Upper lobe of left lung (tissue), 6 donors: ENCODE measurements at regions not wholly inside any gene's neighbourhood (a gene's known extent, or its start where the extent isn't known, plus 50 kb on each side); places are given as distances from the start of the nearest gene placed in this dataset.

ENCODE experiments used
- ATAC-seq, 2 donors: fragments of 200-7000 bp; cut with Tn5 transposase; one replicate each; pipeline ENCODE4 v1.9.1; 2022; ENCODE audit warnings: mild to moderate bottlenecking in 2 of 2, moderate library complexity in 2 of 2; ENCODE audit not compliant: low FRiP score in 2 of 2
- DNase-seq, 2 donors: peaks; one replicate each; pipeline ENCODE4 v3.0.0-alpha.2; 2019 to 2020
- H3K27ac ChIP-seq, 4 donors: fragments of 200-600 bp; sonication (generic); one replicate each; pipeline ENCODE4 v1.5.1; 2016 to 2019
- H3K27me3 ChIP-seq, 4 donors: fragments of 200-600 bp; sonication (generic); one replicate each; pipeline ENCODE4 v1.5.1; 2017 to 2019
- H3K36me3 ChIP-seq, 4 donors: fragments of 200-600 bp; sonication (generic); one replicate each; pipeline ENCODE4 v1.5.1; 2016 to 2019
- H3K4me1 ChIP-seq, 4 donors: fragments of 200-600 bp; sonication (generic); one replicate each; pipeline ENCODE4 v1.5.1; 2018 to 2019
- H3K4me3 ChIP-seq, 4 donors: fragments of 200-600 bp; sonication (generic); one replicate each; pipeline ENCODE4 v1.5.1; 2017 to 2019; ENCODE audit warnings: mild to moderate bottlenecking in 2 of 4, moderate library complexity in 1 of 4
- H3K9me3 ChIP-seq, 4 donors: fragments of 200-600 bp; sonication (generic); one replicate each; pipeline ENCODE4 v1.5.1; 2018 to 2019
- EP300 ChIP-seq, 4 donors: sonication (generic); formaldehyde crosslinking; IDR thresholded peaks; one replicate each; pipeline ENCODE4 v1.5.1; 2017; ENCODE audit warnings: antibody characterized with exemption in 4 of 4, control low read depth in 2 of 4
- POLR2A ChIP-seq, 4 donors: fragments of 450-650 bp; IDR thresholded peaks; one replicate each; pipeline ENCODE4 v1.5.1; 2016 to 2017; ENCODE audit warnings: antibody characterized with exemption in 4 of 4, mild to moderate bottlenecking in 2 of 4
- POLR2AphosphoS5 ChIP-seq, 2 donors: sonication (generic); formaldehyde crosslinking; IDR thresholded peaks; one replicate each; pipeline ENCODE4 v1.5.1; 2017; ENCODE audit warnings: antibody characterized with exemption in 2 of 2
- WGBS, 2 donors: methylation state at CpG; one replicate each; pipeline ENCODE4 v1.1.5; 2017 to 2018; 5-methylcytosine and 5-hydroxymethylcytosine counted together
- TF ChIP-seq, protein P1 (sequence below), 6 experiments: fragments of 450-650 bp in 4 of 6; fragments of 200-600 bp in 2 of 6; sonication (generic) in 2 of 6; IDR thresholded peaks; one replicate each; pipeline ENCODE4 v1.5.1; 2016 to 2019; ENCODE audit warnings: antibody characterized with exemption in 6 of 6
- donor health status: DM: no; HTN: no; CAD: no; lungs with moderate emphysema.
- donor health status: DM: no; HTN: yes; CAD: no; lungs with severe emphysema.

DNA sequence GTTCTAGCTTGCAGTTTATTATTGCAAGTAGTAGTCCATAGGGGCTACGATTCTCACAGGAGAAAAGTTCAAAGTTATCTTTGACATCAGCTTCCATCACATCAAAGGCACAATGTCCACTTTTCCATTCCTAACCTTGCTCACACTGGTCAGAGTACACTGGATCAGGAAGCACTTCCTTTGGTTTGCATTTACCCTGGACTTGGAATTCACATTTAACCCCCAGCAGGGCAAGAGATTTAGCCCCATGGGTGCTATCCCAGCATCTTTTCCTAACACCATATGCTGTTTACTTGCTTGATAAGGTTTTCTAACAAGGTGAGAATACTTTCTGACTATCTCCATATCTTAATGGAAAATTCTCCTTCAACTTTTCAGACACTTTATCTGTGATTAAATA is 55.6 kb upstream of the ASTN2 start:
- WGBS, 2 donors, result 17 to 30% methylated on average over 1 of the region's 1 CpG
- Histone ChIP-seq H3K9me3 (no peaks in the 10 kb centered on the region), H3K4me1 (no peaks in the 10 kb centered on the region), H3K27ac (no peak overlapping the region), H3K36me3 (no peaks in the 10 kb centered on the region), H3K4me3 (no peak overlapping the region), H3K27me3 (no peaks in the 10 kb centered on the region)
- ATAC-seq (no peak), DNase-seq (no peak)
- no peak for TF ChIP-seq EP300 (IDR thresholded peaks at IDR 0.05)
- TF ChIP-seq, protein P1, sequence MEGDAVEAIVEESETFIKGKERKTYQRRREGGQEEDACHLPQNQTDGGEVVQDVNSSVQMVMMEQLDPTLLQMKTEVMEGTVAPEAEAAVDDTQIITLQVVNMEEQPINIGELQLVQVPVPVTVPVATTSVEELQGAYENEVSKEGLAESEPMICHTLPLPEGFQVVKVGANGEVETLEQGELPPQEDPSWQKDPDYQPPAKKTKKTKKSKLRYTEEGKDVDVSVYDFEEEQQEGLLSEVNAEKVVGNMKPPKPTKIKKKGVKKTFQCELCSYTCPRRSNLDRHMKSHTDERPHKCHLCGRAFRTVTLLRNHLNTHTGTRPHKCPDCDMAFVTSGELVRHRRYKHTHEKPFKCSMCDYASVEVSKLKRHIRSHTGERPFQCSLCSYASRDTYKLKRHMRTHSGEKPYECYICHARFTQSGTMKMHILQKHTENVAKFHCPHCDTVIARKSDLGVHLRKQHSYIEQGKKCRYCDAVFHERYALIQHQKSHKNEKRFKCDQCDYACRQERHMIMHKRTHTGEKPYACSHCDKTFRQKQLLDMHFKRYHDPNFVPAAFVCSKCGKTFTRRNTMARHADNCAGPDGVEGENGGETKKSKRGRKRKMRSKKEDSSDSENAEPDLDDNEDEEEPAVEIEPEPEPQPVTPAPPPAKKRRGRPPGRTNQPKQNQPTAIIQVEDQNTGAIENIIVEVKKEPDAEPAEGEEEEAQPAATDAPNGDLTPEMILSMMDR (IDR thresholded peaks at IDR 0.05), result no peak
- no peak for TF ChIP-seq POLR2AphosphoS5 (IDR thresholded peaks at IDR 0.05)
- TF ChIP-seq POLR2A (IDR thresholded peaks at IDR 0.05), result no peak

DNA sequence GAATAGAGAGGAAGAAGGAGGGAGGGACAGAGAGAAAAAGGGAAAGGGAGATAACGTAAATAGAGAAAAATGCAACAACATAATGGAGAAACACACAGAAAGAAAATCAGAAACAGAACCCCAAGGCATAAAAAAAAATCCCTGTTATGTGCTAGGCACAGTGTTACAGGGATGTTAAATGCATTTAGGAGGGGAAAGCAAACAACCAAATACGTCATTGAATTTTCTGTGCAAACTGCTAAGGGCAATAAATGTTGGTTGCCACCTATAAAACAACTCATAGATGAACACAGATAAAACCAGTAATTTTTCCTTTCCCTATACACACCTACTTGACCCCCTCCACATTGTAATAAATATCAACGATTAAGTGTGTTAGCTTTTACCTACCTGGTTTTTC is 51.3 kb upstream of the ASTN2 start:
- Histone ChIP-seq H3K36me3 (no peaks in the 10 kb centered on the region), H3K27me3 (no peaks in the 10 kb centered on the region), H3K4me1 (no peaks in the 10 kb centered on the region), H3K9me3 (no peaks in the 10 kb centered on the region), H3K4me3 (no peak overlapping the region), H3K27ac (no peak overlapping the region)
- WGBS, 2 donors, result 69 to 82% methylated on average over 3 of the region's 3 CpGs
- DNase-seq (no peak), ATAC-seq (no peak)
- TF ChIP-seq, protein P1 (IDR thresholded peaks at IDR 0.05), result no peak
- TF ChIP-seq EP300 (IDR thresholded peaks at IDR 0.05) (no peak), POLR2A (IDR thresholded peaks at IDR 0.05) (no peak), POLR2AphosphoS5 (IDR thresholded peaks at IDR 0.05) (no peak)

DNA sequence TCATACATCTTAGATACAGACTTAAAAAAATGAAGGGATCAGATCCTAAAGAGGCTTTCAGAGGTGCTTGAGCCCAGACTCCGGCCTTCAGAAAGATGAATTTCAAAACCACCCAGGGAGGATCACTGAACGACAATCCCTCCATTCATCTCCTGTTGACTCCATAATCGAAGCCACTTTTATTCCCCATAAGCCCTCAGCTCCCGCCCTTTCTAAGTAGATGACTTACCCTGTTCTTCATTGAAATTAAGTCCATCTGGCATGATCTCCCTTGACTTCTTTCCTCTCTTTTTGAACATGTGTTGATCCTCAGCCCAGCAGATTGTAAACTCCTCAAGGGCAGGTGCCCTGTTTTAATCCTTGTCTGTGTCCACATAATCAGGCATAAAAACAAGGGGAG is 50.8 kb upstream of the ASTN2 start:
- Histone ChIP-seq H3K4me1 (no peaks in the 10 kb centered on the region), H3K27ac (no peak overlapping the region), H3K4me3 (no peak overlapping the region), H3K36me3 (no peaks in the 10 kb centered on the region), H3K27me3 (no peaks in the 10 kb centered on the region), H3K9me3 (no peaks in the 10 kb centered on the region)
- ATAC-seq (no peak), DNase-seq (no peak)
- 77 to 87% methylated on average over 4 of the region's 4 CpGs for WGBS, 2 donors
- TF ChIP-seq EP300 (IDR thresholded peaks at IDR 0.05) (no peak), POLR2A (IDR thresholded peaks at IDR 0.05) (no peak), POLR2AphosphoS5 (IDR thresholded peaks at IDR 0.05) (no peak)
- TF ChIP-seq, protein P1 (IDR thresholded peaks at IDR 0.05), result no peak

DNA sequence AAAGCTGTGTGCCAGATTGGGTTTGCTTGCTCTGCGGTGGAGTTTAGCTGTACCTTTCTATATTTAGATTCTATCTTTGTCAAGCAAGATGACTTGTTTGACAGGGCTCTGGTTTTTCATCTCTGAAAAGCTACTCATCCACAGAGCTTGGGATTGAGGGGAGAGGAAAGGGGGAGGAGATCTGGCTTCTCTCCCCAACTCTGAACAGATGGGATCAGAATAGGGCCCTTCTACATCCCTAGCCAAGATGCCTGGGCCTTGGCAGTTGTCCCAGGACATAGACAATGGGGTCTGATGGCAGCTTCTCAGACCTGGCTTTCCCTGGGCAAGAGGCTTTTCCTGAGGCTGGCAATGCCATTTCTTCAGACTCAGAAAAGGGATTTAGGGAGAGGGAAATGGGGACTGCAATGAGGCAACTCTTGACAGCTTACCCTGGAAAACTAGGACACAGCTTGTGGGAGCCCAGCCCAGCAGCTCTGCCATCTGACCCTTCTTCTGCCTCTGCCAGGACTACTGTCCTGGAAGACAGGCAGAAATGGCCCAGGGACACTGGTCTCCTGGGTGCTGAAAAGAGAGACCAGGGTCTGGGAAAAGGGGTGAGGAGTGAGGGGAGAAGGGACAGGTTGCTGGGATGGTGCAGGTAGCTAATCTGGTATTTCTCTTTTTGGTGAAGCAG is 50.2 kb upstream of the ASTN2 start:
- DNase-seq (no peak), ATAC-seq (no peak)
- WGBS, 2 donors, result 71 to 78% methylated on average over 1 of the region's 1 CpG

More for the DNA sequence above, 50.2 kb upstream of the ASTN2 start:
- Histone ChIP-seq H3K36me3 (no peaks in the 10 kb centered on the region), H3K4me3 (no peak overlapping the region), H3K9me3 (no peaks in the 10 kb centered on the region), H3K27ac (no peak overlapping the region), H3K27me3 (no peaks in the 10 kb centered on the region), H3K4me1 (no peaks in the 10 kb centered on the region)
- TF ChIP-seq EP300 (IDR thresholded peaks at IDR 0.05) (no peak), POLR2A (IDR thresholded peaks at IDR 0.05) (no peak), POLR2AphosphoS5 (IDR thresholded peaks at IDR 0.05) (no peak)
- TF ChIP-seq, protein P1 (IDR thresholded peaks at IDR 0.05), result no peak
